Gastroesophageal sphincter (tissue), 4 donors: ENCODE measurements at regions not wholly inside any gene's neighbourhood (a gene's known extent, or its start where the extent isn't known, plus 50 kb on each side); places are given as distances from the start of the nearest gene placed in this dataset.
A peak's percentile ranks its signal among the peaks of the same experiment; 100 is the strongest.

Experiments
- ATAC-seq: fragments of 150-250 bp; one replicate; pipeline ENCODE4 v1.9.1; 2016; ENCODE audit warnings: mild to moderate bottlenecking, moderate library complexity
- H3K27ac ChIP-seq, 4 donors: fragments of 200-600 bp; sonication (generic) in 3 of 4; 1 replicate in 3 of 4; 2 replicates in 1 of 4; pipeline ENCODE4 v1.5.1; 2016 to 2019
- H3K27me3 ChIP-seq: fragments of 200-600 bp; sonication (generic); one replicate; pipeline ENCODE4 v1.5.1; 2019
- H3K36me3 ChIP-seq, 2 donors: fragments of 200-600 bp; sonication (generic); one replicate each; pipeline ENCODE4 v1.5.1; 2019; ENCODE audit warnings: control low read depth in 1 of 2
- H3K4me1 ChIP-seq, 3 donors: fragments of 200-600 bp; sonication (generic); 1 replicate in 2 of 3; 2 replicates in 1 of 3; pipeline ENCODE4 v1.5.1; 2016 to 2019; ENCODE audit warnings: control low read depth in 2 of 3
- H3K4me3 ChIP-seq, 2 donors: fragments of 200-600 bp; sonication (generic); one replicate each; pipeline ENCODE4 v1.5.1; 2019; ENCODE audit warnings: mild to moderate bottlenecking in 1 of 2, moderate library complexity in 1 of 2
- H3K9me3 ChIP-seq, 3 donors: fragments of 200-600 bp; sonication (generic); one replicate each; pipeline ENCODE4 v1.5.1; 2017 to 2019; ENCODE audit warnings: control low read depth in 2 of 3
- CTCF ChIP-seq, 4 experiments: fragments of 200-600 bp in 2 of 4; fragments of 450-650 bp in 2 of 4; sonication (generic) in 1 of 4; IDR thresholded peaks; one replicate each; pipeline ENCODE4 v1.5.1; 2017 to 2019; ENCODE audit warnings: antibody characterized with exemption in 4 of 4, mild to moderate bottlenecking in 2 of 4, moderate library complexity in 2 of 4
- EP300 ChIP-seq: sonication (generic); formaldehyde crosslinking; IDR thresholded peaks from one replicate; pipeline ENCODE4 v1.6.1; 2017; ENCODE audit warnings: antibody characterized with exemption, mild to moderate bottlenecking
- POLR2A ChIP-seq, 2 donors: fragments of 450-650 bp; IDR thresholded peaks; one replicate each; pipeline ENCODE4 v1.6.1; 2017; ENCODE audit warnings: antibody characterized with exemption in 2 of 2, mild to moderate bottlenecking in 2 of 2, moderate library complexity in 1 of 2
- POLR2AphosphoS5 ChIP-seq: sonication (generic); formaldehyde crosslinking; IDR thresholded peaks from one replicate; pipeline ENCODE4 v1.6.1; 2017; ENCODE audit warnings: antibody characterized with exemption
- WGBS, 2 donors: methylation state at CpG; one replicate each; pipeline ENCODE4 v1.1.5; 2018; ENCODE audit warnings: low coverage in 1 of 2; 5-methylcytosine and 5-hydroxymethylcytosine counted together

- no peaks in the 10 kb centered on the region for H3K36me3 ChIP-seq
- H3K27me3 ChIP-seq = peaks cover 25% of the 10 kb centered on the region
- WGBS, 2 donors = 3 to 20% methylated on average over 5 to 7 of the region's 9 CpGs
- H3K4me1 ChIP-seq = no peaks in the 10 kb centered on the region
- H3K9me3 ChIP-seq = no peaks in the 10 kb centered on the region
- TF ChIP-seq CTCF (IDR thresholded peaks at IDR 0.05) (peak in 1 of 4 experiments; percentile 39), POLR2A (IDR thresholded peaks at IDR 0.05) (no peak)
- no peak for ATAC-seq
- H3K27ac ChIP-seq = no peak overlapping the region
- no peak overlapping the region for H3K4me3 ChIP-seq
These were observed 515.8 kb downstream of the GALR1 start for GRCh38 chr18:77765468-77765867.

GRCh38 chr18:77766421-77766820 is 516.8 kb downstream of the GALR1 start:
- Histone ChIP-seq H3K4me1 (no peaks in the 10 kb centered on the region), H3K36me3 (no peaks in the 10 kb centered on the region), H3K27ac (no peak overlapping the region), H3K4me3 (no peak overlapping the region), H3K9me3 (no peaks in the 10 kb centered on the region), H3K27me3 (peaks cover 31% of the 10 kb centered on the region)
- TF ChIP-seq CTCF (IDR thresholded peaks at IDR 0.05) = no peak
- TF ChIP-seq POLR2AphosphoS5 = no peak
- no peak for TF ChIP-seq EP300
- ATAC-seq = no peak
- 75 to 92% methylated on average over 9 of the region's 9 CpGs for WGBS, 2 donors

- WGBS, 2 donors = 45 to 85% methylated on average over 5 of the region's 5 CpGs
- ATAC-seq = peak; percentile 16
These were observed 522.5 kb downstream of the GALR1 start for GRCh38 chr18:77772177-77772576.

GRCh38 chr18:77776104-77776503 is 526.5 kb downstream of the GALR1 start:
- H3K4me3 ChIP-seq = no peak overlapping the region
- no peaks in the 10 kb centered on the region for H3K9me3 ChIP-seq
- WGBS, 2 donors = 81 to 88% methylated on average over 8 to 11 of the region's 12 CpGs
- H3K36me3 ChIP-seq = no peaks in the 10 kb centered on the region
- peaks cover 16% of the 10 kb centered on the region for H3K27me3 ChIP-seq
- TF ChIP-seq POLR2A (IDR thresholded peaks at IDR 0.05) (no peak), EP300 (no peak), CTCF (IDR thresholded peaks at IDR 0.05) (no peak), POLR2AphosphoS5 (no peak)
- no peaks in the 10 kb centered on the region for H3K4me1 ChIP-seq
- no peak for ATAC-seq
- H3K27ac ChIP-seq = no peak overlapping the region

More at GRCh38 chr18:77772177-77772576, 522.5 kb downstream of the GALR1 start:
- H3K4me3 ChIP-seq = no peak overlapping the region
- H3K4me1 ChIP-seq = no peaks in the 10 kb centered on the region
- peaks cover 19% of the 10 kb centered on the region for H3K27me3 ChIP-seq
- TF ChIP-seq POLR2A (IDR thresholded peaks at IDR 0.05) (no peak), CTCF (IDR thresholded peaks at IDR 0.05) (no peak), EP300 (no peak)
- H3K27ac ChIP-seq = no peak overlapping the region
- H3K36me3 ChIP-seq = no peaks in the 10 kb centered on the region
- H3K9me3 ChIP-seq = no peaks in the 10 kb centered on the region

GRCh38 chr18:77777163-77777562 is 527.5 kb downstream of the GALR1 start:
- Histone ChIP-seq H3K27me3 (peaks cover 6% of the 10 kb centered on the region), H3K9me3 (no peaks in the 10 kb centered on the region), H3K4me1 (no peaks in the 10 kb centered on the region), H3K27ac (no peak overlapping the region), H3K36me3 (no peaks in the 10 kb centered on the region), H3K4me3 (no peak overlapping the region)
- no peak for ATAC-seq
- 94 to 95% methylated on average over 3 to 10 of the region's 11 CpGs for WGBS, 2 donors
- TF ChIP-seq POLR2A (IDR thresholded peaks at IDR 0.05) (no peak), POLR2AphosphoS5 (no peak), EP300 (no peak), CTCF (IDR thresholded peaks at IDR 0.05) (no peak)
